Right lobe of liver (tissue), 6 donors: ENCODE measurements at regions not wholly inside any gene's neighbourhood (a gene's known extent, or its start where the extent isn't known, plus 50 kb on each side); places are given as distances from the start of the nearest gene placed in this dataset.

Experiments
- ATAC-seq, 4 donors: fragments of 200-7000 bp; cut with Tn5 transposase; one replicate each; pipeline ENCODE4 v1.9.1; 2020; ENCODE audit warnings: mild to moderate bottlenecking in 4 of 4, moderate library complexity in 4 of 4
- DNase-seq, 3 donors: peaks; one replicate each; pipeline ENCODE4 v3.0.0-alpha.2; 2020
- H3K27ac ChIP-seq, 3 donors: fragments of 200-600 bp; one replicate each; pipeline ENCODE4 v1.8.0; 2022
- H3K27me3 ChIP-seq, 2 donors: fragments of 200-600 bp; one replicate each; pipeline ENCODE4 v1.8.0; 2022
- H3K36me3 ChIP-seq, 4 donors: fragments of 200-600 bp; sonication (generic) in 1 of 4; one replicate each; pipeline versions ENCODE4 v1.5.1 to v1.8.0; 2017 to 2022; ENCODE audit warnings: control low read depth in 1 of 4
- H3K4me1 ChIP-seq, 4 donors: fragments of 200-600 bp; sonication (generic) in 1 of 4; one replicate each; pipeline versions ENCODE4 v1.5.1 to v1.8.0; 2017 to 2022; ENCODE audit warnings: control low read depth in 1 of 4
- H3K4me3 ChIP-seq, 3 donors: fragments of 200-600 bp; one replicate each; pipeline ENCODE4 v1.8.0; 2022
- H3K9me3 ChIP-seq, 4 donors: fragments of 200-600 bp; sonication (generic) in 1 of 4; one replicate each; pipeline versions ENCODE4 v1.5.1 to v1.8.0; 2017 to 2022; ENCODE audit warnings: control low read depth in 1 of 4
- POLR2A ChIP-seq: fragments of 450-650 bp; IDR thresholded peaks from one replicate; pipeline ENCODE4 v1.6.1; 2017; ENCODE audit warnings: antibody characterized with exemption, mild to moderate bottlenecking
- WGBS: methylation state at CpG from one replicate; pipeline ENCODE4 v1.1.6; 2018; ENCODE audit warnings: low coverage, low lambda C conversion rate; ENCODE audit not compliant: insufficient coverage; ENCODE audit errors: missing lambda C conversion rate; 5-methylcytosine and 5-hydroxymethylcytosine counted together
- intact Hi-C, 2 donors: fragments of 100-400 bp; cut with DNase I; formaldehyde crosslinking; loops; one replicate each; pipeline versions ENCODE4 v1.11.2 to v1.14.1; 2022
- TF ChIP-seq, protein P1 (sequence below), 4 donors: fragments of 200-600 bp in 3 of 4; fragments of 450-650 bp in 1 of 4; IDR thresholded peaks; one replicate each; pipeline versions ENCODE4 v1.5.1 to v1.8.0; 2016 to 2022; ENCODE audit warnings: antibody characterized with exemption in 4 of 4, mild to moderate bottlenecking in 2 of 4
- donor health status: DM: no; HTN: yes; CAD: no.
- donor health status: DM: no; HTN: no; CAD: no.
- donor health status: DM: no; HTN: no; CAD: no.
- donor health status: DM: no; HTN: yes; CAD: no.
- donor health status: DM: no; HTN: yes; CAD: no.

DNA sequence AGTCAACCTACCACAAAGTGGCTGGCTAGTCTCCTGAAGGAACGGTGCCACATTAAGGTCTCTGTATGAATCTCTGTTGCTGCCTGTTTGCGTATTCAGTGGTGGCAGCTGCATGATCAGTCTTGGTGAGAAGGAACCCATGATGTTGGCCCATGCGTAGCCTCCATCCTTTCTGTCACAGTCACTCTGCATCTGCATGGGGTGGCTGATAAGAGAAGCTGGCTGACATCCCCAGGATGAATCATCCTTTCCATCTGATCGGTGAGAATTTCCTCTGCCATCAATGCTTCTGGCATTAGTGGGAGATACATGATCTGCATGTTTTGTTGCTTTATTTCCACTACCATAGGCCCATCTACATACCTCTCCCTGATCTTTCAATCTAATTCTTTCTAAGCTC, 199.0 kb upstream of the NECTIN1 start:
- 65% methylated on average over 2 of the region's 4 CpGs for WGBS

DNA sequence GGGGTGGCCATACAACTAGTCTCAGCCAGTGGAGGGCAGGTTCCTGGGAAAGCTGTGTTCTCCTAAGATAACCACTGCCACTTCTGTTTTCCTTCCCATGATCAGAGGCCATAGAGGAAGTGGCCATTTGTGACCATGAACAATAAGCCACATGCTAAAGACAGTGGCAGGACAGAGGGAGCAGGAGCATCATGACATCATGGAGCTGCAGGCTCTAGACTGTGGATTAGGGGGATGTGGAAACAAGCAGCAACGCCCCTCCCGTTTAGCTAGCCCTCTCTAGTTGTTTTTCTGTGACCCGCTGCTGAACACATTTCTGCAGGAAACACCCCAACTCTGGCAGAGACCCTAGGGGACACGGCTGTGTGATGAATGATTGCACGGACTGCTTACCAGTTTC, 195.0 kb upstream of the NECTIN1 start:
- ATAC-seq: no peak

More for the DNA sequence above, 199.0 kb upstream of the NECTIN1 start:
- Histone ChIP-seq H3K27me3 (no peaks in the 10 kb centered on the region), H3K4me3 (no peak overlapping the region), H3K36me3 (no peaks in the 10 kb centered on the region), H3K9me3 (no peaks in the 10 kb centered on the region), H3K27ac (no peak overlapping the region), H3K4me1 (no peaks in the 10 kb centered on the region)
- intact Hi-C loops: no loop called here
- peak in 1 of 4 donors; percentile 41 for ATAC-seq
- TF ChIP-seq, protein P1, sequence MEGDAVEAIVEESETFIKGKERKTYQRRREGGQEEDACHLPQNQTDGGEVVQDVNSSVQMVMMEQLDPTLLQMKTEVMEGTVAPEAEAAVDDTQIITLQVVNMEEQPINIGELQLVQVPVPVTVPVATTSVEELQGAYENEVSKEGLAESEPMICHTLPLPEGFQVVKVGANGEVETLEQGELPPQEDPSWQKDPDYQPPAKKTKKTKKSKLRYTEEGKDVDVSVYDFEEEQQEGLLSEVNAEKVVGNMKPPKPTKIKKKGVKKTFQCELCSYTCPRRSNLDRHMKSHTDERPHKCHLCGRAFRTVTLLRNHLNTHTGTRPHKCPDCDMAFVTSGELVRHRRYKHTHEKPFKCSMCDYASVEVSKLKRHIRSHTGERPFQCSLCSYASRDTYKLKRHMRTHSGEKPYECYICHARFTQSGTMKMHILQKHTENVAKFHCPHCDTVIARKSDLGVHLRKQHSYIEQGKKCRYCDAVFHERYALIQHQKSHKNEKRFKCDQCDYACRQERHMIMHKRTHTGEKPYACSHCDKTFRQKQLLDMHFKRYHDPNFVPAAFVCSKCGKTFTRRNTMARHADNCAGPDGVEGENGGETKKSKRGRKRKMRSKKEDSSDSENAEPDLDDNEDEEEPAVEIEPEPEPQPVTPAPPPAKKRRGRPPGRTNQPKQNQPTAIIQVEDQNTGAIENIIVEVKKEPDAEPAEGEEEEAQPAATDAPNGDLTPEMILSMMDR (IDR thresholded peaks at IDR 0.05): no peak
- no peak for TF ChIP-seq POLR2A
- DNase-seq: no peak

DNA sequence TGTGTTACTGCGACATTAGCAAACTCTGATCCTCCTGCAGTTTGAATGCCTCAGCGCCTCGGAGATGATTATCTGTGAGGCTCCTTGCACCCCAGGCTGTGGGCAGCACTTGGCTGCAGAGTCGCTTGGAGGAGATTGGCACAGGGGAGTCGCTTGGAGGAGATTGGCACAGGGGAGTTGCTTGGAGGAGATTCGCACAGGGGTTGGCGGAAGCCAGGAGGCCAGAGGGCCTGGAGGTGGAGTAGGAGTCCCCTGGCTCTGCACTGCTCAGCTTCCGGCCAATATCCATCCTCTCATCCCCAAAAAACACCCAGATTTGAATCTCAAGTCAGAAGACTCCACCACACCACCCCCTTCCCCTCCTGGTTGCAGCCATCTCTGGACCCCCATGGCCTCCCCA, 192.6 kb upstream of the NECTIN1 start:
- TF ChIP-seq, protein P1 (IDR thresholded peaks at IDR 0.05): no peak
- no peak for TF ChIP-seq POLR2A
- DNase-seq (no peak), ATAC-seq (no peak)
- 67% methylated on average over 2 of the region's 8 CpGs for WGBS
- no peaks in the 10 kb centered on the region for H3K27me3 ChIP-seq
- no peaks in the 10 kb centered on the region for H3K36me3 ChIP-seq
- intact Hi-C loops: no loop called here
- no peak overlapping the region for H3K27ac ChIP-seq
- H3K4me3 ChIP-seq: no peak overlapping the region
- H3K9me3 ChIP-seq: no peaks in the 10 kb centered on the region
- no peaks in the 10 kb centered on the region for H3K4me1 ChIP-seq

More for the DNA sequence above, 195.0 kb upstream of the NECTIN1 start:
- Histone ChIP-seq H3K9me3 (no peaks in the 10 kb centered on the region), H3K4me1 (no peaks in the 10 kb centered on the region), H3K36me3 (no peaks in the 10 kb centered on the region), H3K27me3 (no peaks in the 10 kb centered on the region), H3K27ac (no peak overlapping the region), H3K4me3 (no peak overlapping the region)
- WGBS: 60% methylated on average over 1 of the region's 5 CpGs
- intact Hi-C loops: no loop called here
- TF ChIP-seq, protein P1 (IDR thresholded peaks at IDR 0.05): no peak
- no peak for TF ChIP-seq POLR2A
- no peak for DNase-seq

DNA sequence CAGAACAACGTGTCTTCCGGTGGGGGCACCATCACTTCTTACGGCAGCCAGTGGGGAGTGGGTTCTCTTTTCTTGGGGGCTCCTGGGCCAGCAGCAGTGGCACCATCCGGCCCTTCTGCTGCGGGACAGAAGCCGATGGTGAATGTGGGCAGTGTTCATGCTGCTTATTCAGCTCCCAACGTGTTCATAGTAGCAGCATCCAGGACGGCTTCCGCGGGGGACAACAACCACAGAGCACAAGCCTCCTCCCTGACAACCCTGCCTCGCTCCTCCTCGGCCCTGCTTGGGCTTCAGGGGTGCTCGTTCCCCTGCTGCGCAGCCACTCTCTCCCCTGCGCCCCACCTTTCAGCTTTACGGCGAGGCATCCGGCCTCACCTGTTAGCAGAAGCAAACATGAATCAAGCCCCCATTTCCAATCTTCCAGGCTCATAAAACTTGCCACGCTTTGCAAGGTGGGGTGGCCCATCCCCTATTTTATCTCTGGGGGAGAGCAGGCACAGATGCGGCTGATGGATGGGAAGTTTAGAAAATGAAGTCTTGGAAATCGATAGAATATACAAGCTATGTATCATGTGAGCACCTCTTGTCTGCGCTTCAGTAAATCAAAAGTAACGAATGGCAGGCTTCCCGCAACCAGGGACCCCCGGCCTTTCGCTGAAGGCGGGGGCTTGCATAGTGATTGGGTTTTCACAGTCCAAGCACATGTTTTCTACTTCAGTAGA, 191.8 kb upstream of the NECTIN1 start:
- Histone ChIP-seq H3K9me3 (no peaks in the 10 kb centered on the region), H3K27ac (no peak overlapping the region), H3K4me1 (no peaks in the 10 kb centered on the region), H3K4me3 (no peak overlapping the region), H3K36me3 (no peaks in the 10 kb centered on the region), H3K27me3 (no peaks in the 10 kb centered on the region)
- intact Hi-C loops: no loop called here
- no peak for ATAC-seq
- no peak for TF ChIP-seq POLR2A
- TF ChIP-seq, protein P1 (IDR thresholded peaks at IDR 0.05): no peak
- WGBS: 75% methylated on average over 11 of the region's 27 CpGs
- no peak for DNase-seq
